Caco-2 (cell line): ENCODE measurements at regions not wholly inside any gene's neighbourhood (a gene's known extent, or its start where the extent isn't known, plus 50 kb on each side); places are given as distances from the start of the nearest gene placed in this dataset.

ENCODE experiments used
- BruUV-seq: library from RNA; stranded (reverse); fragments of 400-500 nt; replicated peaks from 2 replicates; lab custom pipeline; 2021; lab: Mats Ljungman, UMichigan
- CTCF ChIA-PET: fragments of 300-600 bp; sonication (Branson Sonifier 250); formaldehyde crosslinking; loops from one replicate; lab custom pipeline; 2022; ENCODE audit warnings: antibody characterized with exemption; lab: Charles Lee
- POLR2A ChIA-PET: fragments of 300-600 bp; sonication (Branson Sonifier 250); formaldehyde crosslinking; loops from one replicate; lab custom pipeline; 2022; ENCODE audit warnings: antibody characterized with exemption; lab: Charles Lee
- DNase-seq, 2 experiments: peaks; one replicate each; pipeline versions ENCODE4 v3.0.0 to v3.0.0-alpha.2; 2020 to 2022
- H3K27me3 ChIP-seq: replicated peaks from 2 replicates; pipeline ENCODE4 v1.6.0; 2011; ENCODE audit warnings: low read length; ENCODE audit not compliant: control insufficient read depth, insufficient read depth
- H3K36me3 ChIP-seq: 2 replicates; pipeline ENCODE4 v1.5.1; 2011; ENCODE audit warnings: low read length; ENCODE audit not compliant: control insufficient read depth, insufficient read depth
- H3K4me1 ChIP-seq: fragments of 250-450 bp; sonication (Bioruptor Pico); 2 replicates; pipeline ENCODE4 v1.5.1; 2020; ENCODE audit warnings: mild to moderate bottlenecking
- H3K4me3 ChIP-seq: 2 replicates; pipeline ENCODE4 v1.5.1; 2011; ENCODE audit warnings: low read depth, mild to moderate bottlenecking, control low read depth, low read length
- H3K9me3 ChIP-seq: fragments of 250-450 bp; sonication (Bioruptor Pico); 2 replicates; pipeline ENCODE4 v1.5.1; 2020; ENCODE audit warnings: mild to moderate bottlenecking, moderate library complexity
- H3K27ac Mint-ChIP-seq: one replicate; pipeline ENCODE4 v1.8.0; 2022; ENCODE audit warnings: mixed read lengths; ENCODE audit not compliant: unreplicated experiment
- H3K27me3 Mint-ChIP-seq: one replicate; pipeline ENCODE4 v1.8.0; 2022; ENCODE audit warnings: mixed read lengths; ENCODE audit not compliant: insufficient read depth, unreplicated experiment
- H3K36me3 Mint-ChIP-seq: one replicate; pipeline ENCODE4 v1.8.0; 2022; ENCODE audit warnings: mild to moderate bottlenecking, mixed read lengths; ENCODE audit not compliant: insufficient read depth, unreplicated experiment
- H3K4me1 Mint-ChIP-seq: one replicate; pipeline ENCODE4 v1.8.0; 2022; ENCODE audit warnings: low read depth, mixed read lengths; ENCODE audit not compliant: unreplicated experiment
- H3K4me3 Mint-ChIP-seq: one replicate; pipeline ENCODE4 v1.8.0; 2022; ENCODE audit warnings: mild to moderate bottlenecking, moderate library complexity, mixed read lengths; ENCODE audit not compliant: unreplicated experiment
- H3K9me3 Mint-ChIP-seq: one replicate; pipeline ENCODE4 v1.8.0; 2022; ENCODE audit warnings: mixed read lengths; ENCODE audit not compliant: unreplicated experiment
- CTCF ChIP-seq, 2 experiments: fragments of 200-600 bp in 1 of 2; IDR thresholded peaks; 1 replicate in 1 of 2; 2 replicates in 1 of 2; pipeline versions ENCODE4 v1.5.1 to v1.8.0; 2011 to 2022; ENCODE audit warnings: antibody characterized with exemption in 1 of 2, control low read depth in 1 of 2, inconsistent platforms in 1 of 2, low read depth in 1 of 2, low read length in 1 of 2, mild to moderate bottlenecking in 1 of 2, moderate library complexity in 1 of 2; ENCODE audit not compliant: insufficient read depth in 1 of 2, severe bottlenecking in 1 of 2, unreplicated experiment in 1 of 2
- intact Hi-C: fragments of 100-400 bp; cut with micrococcal nuclease; formaldehyde crosslinking; loops from one replicate; pipeline ENCODE4 v1.10.0; 2022; ENCODE audit not compliant: unreplicated experiment

GRCh38 chr2:59312967-59313940, 1072.1 kb upstream of the FANCL start:
- no peak overlapping the region for H3K4me3 Mint-ChIP-seq
- H3K36me3 Mint-ChIP-seq, result no peaks in the 10 kb centered on the region
- TF ChIP-seq CTCF (IDR thresholded peaks at IDR 0.05; ENCODE audit: insufficient read depth in 1 of 2, low read depth in 1 of 2, low read length in 1 of 2, severe bottlenecking in 1 of 2, unreplicated experiment in 1 of 2), result no peak
- no peaks in the 10 kb centered on the region for H3K9me3 Mint-ChIP-seq
- H3K4me1 ChIP-seq, result no peaks in the 10 kb centered on the region
- BruUV-seq, result no TSS peak
- H3K4me3 ChIP-seq, result no peak overlapping the region
- H3K27me3 Mint-ChIP-seq, result peaks cover 5% of the 10 kb centered on the region
- no peaks in the 10 kb centered on the region for H3K4me1 Mint-ChIP-seq
- H3K27ac Mint-ChIP-seq, result no peak overlapping the region
- ChIA-PET CTCF (no interaction called here), POLR2A (no interaction called here)
- no peaks in the 10 kb centered on the region; the same call in 1 of the 2 replicates for H3K27me3 ChIP-seq
- intact Hi-C loops, result no loop called here
- DNase-seq, result no peak
- H3K36me3 ChIP-seq, result no peaks in the 10 kb centered on the region
- no peaks in the 10 kb centered on the region for H3K9me3 ChIP-seq

- CTCF ChIA-PET, result no interaction called here
- Histone ChIP-seq H3K4me3 (no peak overlapping the region), H3K4me1 (no peaks in the 10 kb centered on the region), H3K9me3 (no peaks in the 10 kb centered on the region), H3K27me3 (no peaks in the 10 kb centered on the region; the same call in 1 of the 2 replicates), H3K36me3 (no peaks in the 10 kb centered on the region)
- H3K27ac Mint-ChIP-seq, result no peak overlapping the region
- H3K36me3 Mint-ChIP-seq, result no peaks in the 10 kb centered on the region
- no peak overlapping the region for H3K4me3 Mint-ChIP-seq
- no peaks in the 10 kb centered on the region for H3K4me1 Mint-ChIP-seq
- intact Hi-C loops, result no loop called here
- H3K27me3 Mint-ChIP-seq, result peaks cover 5% of the 10 kb centered on the region
- no peak for TF ChIP-seq CTCF (IDR thresholded peaks at IDR 0.05; ENCODE audit: insufficient read depth in 1 of 2, low read depth in 1 of 2, low read length in 1 of 2, severe bottlenecking in 1 of 2, unreplicated experiment in 1 of 2)
- no TSS peak for BruUV-seq
- H3K9me3 Mint-ChIP-seq, result no peaks in the 10 kb centered on the region
- POLR2A ChIA-PET, result no interaction called here
- DNase-seq, result no peak
Observed at GRCh38 chr2:59312029-59312428, 1070.9 kb upstream of the FANCL start.

GRCh38 chr2:59308108-59308507, 1067.0 kb upstream of the FANCL start:
- Mint-ChIP-seq H3K4me1 (no peaks in the 10 kb centered on the region), H3K27ac (no peak overlapping the region), H3K4me3 (no peak overlapping the region), H3K9me3 (no peaks in the 10 kb centered on the region), H3K36me3 (no peaks in the 10 kb centered on the region), H3K27me3 (peaks cover 2% of the 10 kb centered on the region)
- Histone ChIP-seq H3K36me3 (no peaks in the 10 kb centered on the region), H3K9me3 (no peaks in the 10 kb centered on the region), H3K4me3 (no peak overlapping the region), H3K27me3 (no peaks in the 10 kb centered on the region), H3K4me1 (no peaks in the 10 kb centered on the region)
- no peak for DNase-seq
- no TSS peak for BruUV-seq
- CTCF ChIA-PET, result no interaction called here
- intact Hi-C loops, result no loop called here
- POLR2A ChIA-PET, result no interaction called here
- no peak for TF ChIP-seq CTCF (IDR thresholded peaks at IDR 0.05; ENCODE audit: insufficient read depth in 1 of 2, low read depth in 1 of 2, low read length in 1 of 2, severe bottlenecking in 1 of 2, unreplicated experiment in 1 of 2)
